ENCODE measurements at regions not wholly inside any gene's neighbourhood (a gene's known extent, or its start where the extent isn't known, plus 50 kb on each side); places are given as distances from the start of the nearest gene placed in this dataset.

DNA sequence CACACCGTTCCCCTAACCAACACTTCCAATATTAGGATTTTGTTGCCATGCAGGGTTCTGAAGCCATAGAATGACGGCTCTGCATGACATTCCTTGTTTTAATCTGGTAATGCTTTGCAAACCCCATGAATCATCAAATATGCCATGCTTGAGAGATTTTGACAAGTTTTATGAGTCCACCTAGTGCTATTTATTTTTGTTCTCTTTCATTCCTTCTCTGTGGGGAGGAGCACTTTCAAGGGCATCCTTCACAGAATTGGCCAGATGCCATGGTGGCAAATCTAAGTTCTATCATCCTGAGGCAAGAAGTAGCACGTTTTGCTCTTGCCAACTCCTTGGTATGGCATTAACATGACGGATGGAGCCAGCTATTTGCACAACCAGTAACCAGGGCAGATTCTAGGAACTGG lies 268.4 kb downstream of the FAM76B start:
- Histone ChIP-seq H3K9me3 (ENCODE audit: control insufficient read depth, insufficient read depth, low read depth, low read length) (no peaks in the 10 kb centered on the region), H3K4me2 (ENCODE audit: extremely low read depth, insufficient read depth, low read length) (no peak overlapping the region), H3K4me3 (replicated peaks in 1 of 4; ENCODE audit: control extremely low read depth in 1 of 4, insufficient read depth in 1 of 4, low read depth in 3 of 4, low read length in 4 of 4) (no peak overlapping the region), H3K79me2 (ENCODE audit: control insufficient read depth, insufficient read depth, low read length) (no peaks in the 10 kb centered on the region), H3K9ac (ENCODE audit: insufficient read depth, low read length) (no peak overlapping the region), H4K20me1 (ENCODE audit: control insufficient read depth, extremely low read depth, insufficient read depth, low read length) (no peaks in the 10 kb centered on the region), H3K36me3 (ENCODE audit: control insufficient read depth, insufficient read depth, low read length) (no peaks in the 10 kb centered on the region), H2AFZ (ENCODE audit: low read length) (no peak overlapping the region), H3K27me3 (ENCODE audit: control insufficient read depth, insufficient read depth, low read length) (no peaks in the 10 kb centered on the region), H3K4me1 (ENCODE audit: control insufficient read depth, extremely low read depth, insufficient read depth, low read length) (peaks cover 3% of the 10 kb centered on the region), H3K27ac (ENCODE audit: insufficient read depth, low read length) (no peak overlapping the region)
- peak; percentile 16 to 65 for DNase-seq (ENCODE audit: low read depth in 2 of 2)
- no peak for TF ChIP-seq EZH2 (IDR thresholded peaks at IDR 0.05; ENCODE audit: low read length, missing control alignments)
- TF ChIP-seq, protein P1, sequence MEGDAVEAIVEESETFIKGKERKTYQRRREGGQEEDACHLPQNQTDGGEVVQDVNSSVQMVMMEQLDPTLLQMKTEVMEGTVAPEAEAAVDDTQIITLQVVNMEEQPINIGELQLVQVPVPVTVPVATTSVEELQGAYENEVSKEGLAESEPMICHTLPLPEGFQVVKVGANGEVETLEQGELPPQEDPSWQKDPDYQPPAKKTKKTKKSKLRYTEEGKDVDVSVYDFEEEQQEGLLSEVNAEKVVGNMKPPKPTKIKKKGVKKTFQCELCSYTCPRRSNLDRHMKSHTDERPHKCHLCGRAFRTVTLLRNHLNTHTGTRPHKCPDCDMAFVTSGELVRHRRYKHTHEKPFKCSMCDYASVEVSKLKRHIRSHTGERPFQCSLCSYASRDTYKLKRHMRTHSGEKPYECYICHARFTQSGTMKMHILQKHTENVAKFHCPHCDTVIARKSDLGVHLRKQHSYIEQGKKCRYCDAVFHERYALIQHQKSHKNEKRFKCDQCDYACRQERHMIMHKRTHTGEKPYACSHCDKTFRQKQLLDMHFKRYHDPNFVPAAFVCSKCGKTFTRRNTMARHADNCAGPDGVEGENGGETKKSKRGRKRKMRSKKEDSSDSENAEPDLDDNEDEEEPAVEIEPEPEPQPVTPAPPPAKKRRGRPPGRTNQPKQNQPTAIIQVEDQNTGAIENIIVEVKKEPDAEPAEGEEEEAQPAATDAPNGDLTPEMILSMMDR (conservative IDR thresholded peaks at IDR 0.05 in 1 of 2, IDR thresholded peaks at IDR 0.05 in 1 of 2; ENCODE audit: low read depth in 1 of 2, low read length in 2 of 2): no peak

DNA sequence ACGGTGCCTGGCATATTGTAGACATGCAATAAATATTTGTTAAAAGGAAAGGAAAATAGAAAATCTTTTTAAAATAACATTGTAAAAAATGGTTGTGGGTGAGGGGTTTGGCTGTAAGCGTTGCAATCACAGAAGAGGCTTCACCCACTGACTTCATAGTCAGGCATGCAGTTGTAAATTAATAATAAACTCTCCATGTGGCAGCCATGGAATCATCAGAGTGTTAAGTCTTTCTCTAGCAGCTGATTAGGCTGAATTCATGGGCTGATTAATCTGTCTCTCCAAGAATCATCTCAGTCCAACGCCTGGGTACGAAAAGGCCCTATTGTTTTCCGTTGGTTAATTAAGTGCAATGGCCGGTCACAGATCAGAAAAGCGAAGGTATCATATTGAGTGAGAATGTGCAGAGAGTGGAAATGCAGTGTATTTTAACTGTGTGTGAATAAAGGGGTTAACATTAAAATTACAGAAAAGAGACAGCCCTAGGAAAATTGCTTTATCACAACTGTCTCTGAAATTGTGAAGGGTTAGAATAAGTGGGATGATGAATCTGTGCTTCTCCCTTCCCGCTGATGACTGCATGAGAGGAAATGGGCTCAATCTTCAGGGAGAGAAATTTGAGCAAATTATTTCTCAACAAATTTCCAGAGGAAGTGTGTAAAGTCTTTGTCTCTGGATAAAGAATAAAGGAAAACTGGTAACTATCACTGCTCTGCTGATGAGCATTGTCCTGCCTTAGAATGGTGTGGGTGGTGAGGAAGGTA lies 269.0 kb downstream of the FAM76B start:
- Histone ChIP-seq H2AFZ (ENCODE audit: low read length) (no peak overlapping the region), H3K4me1 (ENCODE audit: control insufficient read depth, extremely low read depth, insufficient read depth, low read length) (peaks cover 3% of the 10 kb centered on the region), H3K9me3 (ENCODE audit: control insufficient read depth, insufficient read depth, low read depth, low read length) (no peaks in the 10 kb centered on the region), H3K36me3 (ENCODE audit: control insufficient read depth, insufficient read depth, low read length) (no peaks in the 10 kb centered on the region), H3K9ac (ENCODE audit: insufficient read depth, low read length) (no peak overlapping the region), H4K20me1 (ENCODE audit: control insufficient read depth, extremely low read depth, insufficient read depth, low read length) (no peaks in the 10 kb centered on the region), H3K27ac (ENCODE audit: insufficient read depth, low read length) (no peak overlapping the region), H3K27me3 (ENCODE audit: control insufficient read depth, insufficient read depth, low read length) (no peaks in the 10 kb centered on the region), H3K79me2 (ENCODE audit: control insufficient read depth, insufficient read depth, low read length) (no peaks in the 10 kb centered on the region), H3K4me2 (ENCODE audit: extremely low read depth, insufficient read depth, low read length) (no peak overlapping the region), H3K4me3 (replicated peaks in 1 of 4; ENCODE audit: control extremely low read depth in 1 of 4, insufficient read depth in 1 of 4, low read depth in 3 of 4, low read length in 4 of 4) (no peak overlapping the region)
- no peak for DNase-seq (ENCODE audit: low read depth in 2 of 2)
- TF ChIP-seq, protein P1 (conservative IDR thresholded peaks at IDR 0.05 in 1 of 2, IDR thresholded peaks at IDR 0.05 in 1 of 2; ENCODE audit: low read depth in 1 of 2, low read length in 2 of 2): no peak
- no peak for TF ChIP-seq EZH2 (IDR thresholded peaks at IDR 0.05; ENCODE audit: low read length, missing control alignments)

DNA sequence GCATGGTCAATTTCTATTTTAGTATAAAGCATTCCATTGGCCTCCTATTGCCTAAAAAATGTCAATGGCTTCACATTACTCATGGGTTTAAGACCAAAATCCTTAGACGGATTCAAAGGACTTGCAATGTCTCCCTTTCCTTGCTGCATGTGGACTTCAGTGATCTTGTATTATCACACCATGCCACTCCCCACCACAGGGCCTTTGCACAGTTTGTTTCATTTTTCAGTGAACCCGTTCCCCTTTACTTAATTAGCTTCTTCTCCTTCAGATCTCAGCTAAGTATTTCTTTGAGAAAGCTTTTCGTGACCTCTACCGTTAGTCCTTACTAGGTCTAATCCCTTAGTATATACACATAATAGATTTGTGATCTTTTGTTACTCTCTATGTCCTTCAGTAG lies 269.7 kb downstream of the FAM76B start:
- no peaks in the 10 kb centered on the region for H4K20me1 ChIP-seq (ENCODE audit: control insufficient read depth, extremely low read depth, insufficient read depth, low read length)
- H2AFZ ChIP-seq (ENCODE audit: low read length): no peak overlapping the region
- no peak for TF ChIP-seq EZH2 (IDR thresholded peaks at IDR 0.05; ENCODE audit: low read length, missing control alignments)
- TF ChIP-seq, protein P1 (conservative IDR thresholded peaks at IDR 0.05 in 1 of 2, IDR thresholded peaks at IDR 0.05 in 1 of 2; ENCODE audit: low read depth in 1 of 2, low read length in 2 of 2): no peak
- H3K79me2 ChIP-seq (ENCODE audit: control insufficient read depth, insufficient read depth, low read length): no peaks in the 10 kb centered on the region
- no peak overlapping the region for H3K4me3 ChIP-seq (replicated peaks in 1 of 4; ENCODE audit: control extremely low read depth in 1 of 4, insufficient read depth in 1 of 4, low read depth in 3 of 4, low read length in 4 of 4)
- no peak overlapping the region for H3K4me2 ChIP-seq (ENCODE audit: extremely low read depth, insufficient read depth, low read length)
- H3K27me3 ChIP-seq (ENCODE audit: control insufficient read depth, insufficient read depth, low read length): no peaks in the 10 kb centered on the region
- no peaks in the 10 kb centered on the region for H3K36me3 ChIP-seq (ENCODE audit: control insufficient read depth, insufficient read depth, low read length)
- H3K4me1 ChIP-seq (ENCODE audit: control insufficient read depth, extremely low read depth, insufficient read depth, low read length): peaks cover 3% of the 10 kb centered on the region
- no peak overlapping the region for H3K9ac ChIP-seq (ENCODE audit: insufficient read depth, low read length)
- DNase-seq (ENCODE audit: low read depth in 2 of 2): no peak
- H3K9me3 ChIP-seq (ENCODE audit: control insufficient read depth, insufficient read depth, low read depth, low read length): no peaks in the 10 kb centered on the region
- H3K27ac ChIP-seq (ENCODE audit: insufficient read depth, low read length): no peak overlapping the region
